GM18505 (cell line): ENCODE measurements at regions not wholly inside any gene's neighbourhood (a gene's known extent, or its start where the extent isn't known, plus 50 kb on each side); places are given as distances from the start of the nearest gene placed in this dataset.

Source experiments
- ATAC-seq: cut with Tn5 transposase; IDR thresholded peaks from one replicate; pipeline ENCODE4 v1.9.1; 2021; ENCODE audit not compliant: unreplicated experiment
- POLR2A ChIP-seq: IDR thresholded peaks from 4 replicates; pipeline ENCODE4 v1.6.1; 2011; ENCODE audit warnings: borderline replicate concordance; ENCODE audit not compliant: insufficient read depth, insufficient read length; ENCODE audit errors: extremely low read depth

DNA sequence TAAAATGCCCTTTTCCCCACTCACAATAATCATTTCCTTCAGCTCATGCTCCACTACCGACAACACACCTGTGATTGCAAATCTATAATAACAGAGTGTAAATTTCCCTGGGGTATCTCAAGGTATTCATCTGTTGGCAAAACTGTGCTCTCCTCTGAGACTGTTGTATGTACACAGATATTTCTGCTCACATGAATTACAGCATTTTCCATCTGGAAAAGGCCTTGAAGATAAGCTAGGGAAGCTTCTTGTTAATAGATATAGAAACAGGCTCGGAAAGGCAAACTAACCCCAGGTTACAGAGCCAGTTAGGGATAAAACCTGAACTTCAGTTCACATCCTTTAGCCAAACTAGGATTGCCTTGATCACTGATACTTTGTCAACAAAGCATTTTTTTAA, 210.4 kb upstream of the KRR1 start:
- no peak for ATAC-seq
- no peak for TF ChIP-seq POLR2A

DNA sequence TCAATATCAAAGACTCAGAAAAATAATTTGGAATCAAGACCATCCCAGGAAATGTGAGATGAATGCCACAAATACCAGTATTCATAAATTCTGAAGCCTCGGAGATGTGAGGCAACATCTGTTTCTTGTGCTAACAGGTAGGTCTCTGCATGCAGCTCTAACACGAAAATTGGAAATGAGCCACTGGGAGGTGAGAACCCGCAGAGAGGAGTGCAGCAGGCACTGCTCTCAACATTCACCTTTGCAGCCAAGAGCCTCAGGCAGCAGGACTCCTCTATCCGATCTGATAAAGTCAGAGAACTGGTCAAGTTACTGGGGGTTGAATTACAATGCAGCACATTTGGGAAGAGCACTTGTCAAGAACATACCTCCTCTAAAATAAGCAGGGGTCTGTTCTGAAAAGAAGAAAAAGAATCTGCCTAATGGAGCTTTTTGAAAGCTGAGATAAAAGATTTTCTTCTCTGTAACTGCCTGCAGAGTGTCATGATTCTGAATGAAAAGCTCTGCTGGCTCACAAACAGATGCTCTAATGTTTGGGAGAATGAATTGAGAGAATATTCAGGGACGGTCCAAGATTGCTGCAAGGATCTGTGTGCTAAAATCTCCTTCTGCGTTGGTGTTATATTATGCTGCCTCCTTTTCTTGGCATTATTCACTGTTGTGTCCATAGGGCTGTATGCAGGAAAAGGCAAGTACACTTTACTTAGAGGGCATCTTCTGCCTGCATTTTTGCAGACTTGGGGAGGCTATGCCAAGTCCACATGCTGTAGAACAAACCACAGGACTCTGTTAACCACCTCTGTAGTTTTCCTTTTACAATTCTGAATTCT, 209.6 kb upstream of the KRR1 start:
- no peak for ATAC-seq
- TF ChIP-seq POLR2A = no peak

DNA sequence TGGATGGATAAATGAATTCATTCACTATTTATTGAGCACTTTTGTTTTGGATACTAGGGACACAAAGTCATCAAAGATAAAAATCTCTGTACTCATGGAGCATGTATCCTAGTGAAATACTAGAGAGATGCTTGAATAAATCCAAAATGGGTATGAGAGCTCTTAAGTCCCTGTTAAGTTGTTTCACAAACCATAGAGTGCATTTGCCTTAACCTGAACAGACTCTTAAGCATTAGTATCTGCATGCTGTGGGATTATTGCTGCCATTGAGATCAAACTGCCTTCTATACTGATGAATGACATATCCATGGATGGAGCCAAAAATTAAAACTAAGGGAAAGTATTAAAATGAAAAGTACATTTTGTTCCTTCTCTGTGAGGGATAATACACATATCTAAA, 206.5 kb upstream of the KRR1 start:
- no peak for ATAC-seq
- no peak for TF ChIP-seq POLR2A

DNA sequence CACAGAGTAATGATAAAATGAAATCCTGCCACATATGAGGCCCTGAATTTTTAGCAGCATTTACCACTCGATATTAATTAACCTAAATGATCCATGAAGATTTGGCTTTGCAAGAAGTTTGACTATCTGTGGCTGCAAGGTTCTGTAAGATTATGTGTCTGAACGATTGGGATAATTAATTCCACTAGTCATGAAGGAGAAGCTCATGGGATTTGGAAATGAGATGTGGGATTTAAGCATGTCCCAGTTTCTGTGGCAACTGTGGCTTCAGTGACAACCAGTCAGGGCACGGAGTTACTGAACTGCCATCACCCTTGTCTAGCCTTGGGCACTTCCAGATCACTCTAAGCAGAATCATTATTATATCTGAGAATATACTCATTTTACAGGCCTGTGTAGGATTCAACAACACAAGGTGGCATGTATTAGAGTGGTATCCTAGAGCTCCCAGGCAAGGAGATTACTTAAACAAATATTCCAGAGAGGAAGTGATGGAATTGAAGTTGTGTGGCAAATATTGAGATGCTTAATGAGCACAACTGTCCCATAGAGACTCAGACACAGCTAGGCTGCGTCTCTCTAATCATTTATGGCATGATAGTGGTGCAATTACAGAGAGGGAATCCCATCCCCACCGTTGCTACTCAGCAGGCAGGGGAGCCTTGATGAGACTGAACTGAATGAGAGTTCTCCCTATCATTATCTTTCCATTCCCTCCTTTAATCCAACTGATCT, 205.0 kb upstream of the KRR1 start:
- no peak for TF ChIP-seq POLR2A
- ATAC-seq = no peak

DNA sequence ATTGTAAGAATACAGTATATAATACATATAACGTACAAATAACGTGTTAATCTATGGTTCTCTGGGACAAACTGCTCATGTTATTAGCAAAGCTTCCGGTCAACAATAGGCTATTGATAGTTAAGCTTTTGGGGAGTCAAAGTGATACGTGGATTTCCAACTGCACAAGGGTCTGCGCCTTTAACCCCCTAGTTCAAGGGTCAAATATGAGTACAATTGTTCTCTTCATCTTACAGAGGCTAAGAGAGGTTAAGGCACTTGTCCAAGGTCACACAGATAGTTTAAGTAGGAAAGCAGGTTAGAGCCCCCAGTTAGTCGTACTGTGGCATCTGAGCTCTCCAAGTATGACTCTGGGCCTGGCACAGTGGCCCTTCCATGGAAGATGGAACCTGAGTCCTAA, 204.3 kb upstream of the KRR1 start:
- TF ChIP-seq POLR2A = no peak
- no peak for ATAC-seq

DNA sequence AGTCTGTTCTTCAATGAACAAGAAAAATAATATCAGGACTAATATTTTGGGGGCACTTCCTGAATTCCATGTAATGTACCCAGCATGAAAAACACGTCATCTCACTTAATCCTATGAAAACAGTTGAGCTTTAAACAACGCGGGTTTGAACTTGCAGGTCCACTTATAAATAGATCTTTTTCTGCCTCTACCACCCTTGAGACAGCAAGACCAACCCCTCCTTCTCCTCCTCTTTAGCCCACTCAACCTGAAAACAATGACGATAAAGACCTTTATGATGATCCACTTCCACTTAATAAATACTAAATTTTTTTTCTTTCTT, 203.9 kb upstream of the KRR1 start:
- TF ChIP-seq POLR2A = no peak
- no peak for ATAC-seq

DNA sequence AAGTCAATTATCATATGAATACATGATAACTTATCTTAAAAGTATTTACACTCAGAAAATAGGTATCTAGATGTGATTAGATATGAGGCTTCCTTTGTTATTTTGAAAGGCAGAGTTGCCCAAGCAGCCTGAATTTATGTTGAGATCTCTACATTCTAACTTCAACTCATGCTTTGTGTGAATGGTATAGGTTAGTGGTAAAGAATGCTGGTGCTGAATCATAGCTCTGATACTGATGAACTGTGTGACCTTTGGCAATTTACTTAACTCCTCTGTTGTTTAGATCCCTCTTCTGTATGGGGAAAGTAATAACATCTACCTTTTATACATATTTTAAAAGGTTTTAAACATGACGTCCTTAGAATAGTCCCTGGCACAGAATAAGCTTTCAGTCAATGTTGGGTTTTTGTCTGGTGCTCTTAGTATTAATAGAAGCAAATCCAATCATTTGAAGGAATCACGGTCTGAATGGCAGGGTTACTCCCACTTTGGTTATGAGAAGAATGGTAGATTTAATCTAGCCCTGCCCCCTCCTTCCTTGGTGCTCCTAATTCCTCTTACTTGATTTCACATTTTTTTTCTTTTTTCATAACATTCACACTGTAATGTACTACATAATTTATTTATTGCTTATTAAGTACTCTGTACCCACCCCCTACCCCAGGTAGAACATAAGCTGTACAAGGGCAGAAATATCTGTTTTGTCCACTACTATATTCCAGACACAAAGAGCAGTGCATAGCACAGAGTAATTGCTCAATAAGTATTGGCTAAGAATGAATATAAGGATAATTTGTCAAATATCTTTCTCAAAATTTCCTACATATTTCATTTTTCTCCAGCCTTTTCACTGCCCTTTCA, 203.3 kb upstream of the KRR1 start:
- no peak for ATAC-seq
- TF ChIP-seq POLR2A = no peak

DNA sequence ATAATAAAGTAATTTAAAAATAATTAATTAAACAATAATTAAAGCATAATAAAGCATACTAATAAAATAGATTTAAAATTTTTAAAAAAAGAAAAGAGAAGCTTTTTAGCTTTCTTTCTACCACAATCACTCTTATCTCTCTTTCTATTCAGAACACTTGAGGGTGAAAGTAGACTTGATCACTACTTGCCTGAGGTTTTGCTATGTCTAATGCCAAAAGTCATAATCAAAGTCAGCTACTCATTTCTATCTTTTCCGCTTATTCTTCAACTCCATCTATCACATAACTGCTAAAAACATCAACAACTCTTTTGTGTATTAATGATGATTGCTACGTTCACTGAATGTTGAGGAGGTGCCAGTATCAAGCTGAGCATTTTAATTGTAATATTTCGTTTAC, 202.0 kb upstream of the KRR1 start:
- TF ChIP-seq POLR2A = no peak
- no peak for ATAC-seq

DNA sequence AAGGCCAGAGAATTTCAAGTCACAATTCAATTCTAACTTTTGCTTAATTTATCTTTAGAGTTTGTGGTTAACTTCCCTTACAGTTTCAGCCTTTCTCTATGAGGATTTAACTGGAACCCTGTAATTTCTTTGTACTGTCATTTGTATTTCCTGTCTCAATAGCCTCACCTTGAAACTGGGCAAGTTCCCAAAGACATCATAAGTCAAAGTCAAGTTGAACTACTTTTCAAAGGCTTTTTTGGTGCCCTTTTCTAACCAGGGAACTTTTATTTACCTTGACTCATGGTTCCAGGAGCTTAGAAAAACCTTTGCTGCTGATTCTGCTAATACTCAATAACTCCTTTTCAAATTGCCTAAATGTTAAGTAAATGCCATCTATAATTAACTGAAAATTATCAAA, 200.8 kb upstream of the KRR1 start:
- no peak for TF ChIP-seq POLR2A
- ATAC-seq = no peak

DNA sequence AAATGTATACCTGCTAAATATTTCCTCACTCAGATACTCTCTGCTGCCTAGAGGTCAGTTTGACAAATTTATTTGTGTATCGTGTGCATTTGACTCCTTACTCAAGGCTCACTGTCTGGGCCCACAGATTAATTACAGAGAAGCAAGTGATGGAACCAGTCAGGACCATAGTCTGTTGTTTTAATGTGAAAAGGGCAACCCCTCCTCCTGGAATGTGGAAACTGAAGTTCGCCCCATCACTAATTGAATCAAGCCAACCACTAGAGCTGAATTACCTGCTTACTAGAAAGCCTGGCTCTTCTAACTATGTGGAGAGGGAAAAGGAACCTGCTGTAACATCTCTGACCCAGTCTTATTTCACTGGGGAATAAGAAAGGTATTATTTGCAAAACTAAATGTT, 199.9 kb upstream of the KRR1 start:
- ATAC-seq = no peak
- no peak for TF ChIP-seq POLR2A

DNA sequence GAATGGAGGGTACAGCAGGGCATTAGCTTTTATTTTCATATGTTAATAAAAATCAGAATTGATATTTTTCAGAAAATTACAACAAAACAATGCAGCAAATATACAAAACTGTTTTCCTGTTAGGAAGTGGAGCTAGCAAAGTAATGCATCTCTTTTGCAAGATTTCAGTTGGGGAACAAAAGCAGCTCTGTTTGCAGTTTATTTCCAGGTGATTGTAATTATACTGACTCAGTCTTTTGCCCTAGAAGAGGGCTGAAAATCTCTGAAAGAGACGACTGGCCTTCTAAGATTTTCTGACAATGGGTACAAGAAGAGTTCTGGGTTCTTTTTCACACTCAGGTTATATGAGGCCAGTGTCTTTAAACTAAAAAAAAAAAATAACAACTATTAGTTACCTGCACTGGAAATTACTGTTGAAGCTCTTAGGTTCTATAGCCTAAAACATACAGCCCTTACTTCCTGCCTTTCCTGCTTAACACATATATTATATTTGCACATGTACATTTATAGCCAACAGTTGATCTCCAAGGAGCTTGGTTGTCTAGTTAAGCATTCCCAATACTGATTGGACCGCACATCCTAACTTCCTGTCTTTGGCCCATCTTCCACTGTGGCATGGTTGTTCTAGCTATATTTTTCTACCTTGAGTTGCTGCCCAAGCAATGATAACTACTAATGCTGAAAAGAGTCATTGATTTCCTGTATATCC, 199.1 kb upstream of the KRR1 start:
- ATAC-seq = no peak
- no peak for TF ChIP-seq POLR2A

DNA sequence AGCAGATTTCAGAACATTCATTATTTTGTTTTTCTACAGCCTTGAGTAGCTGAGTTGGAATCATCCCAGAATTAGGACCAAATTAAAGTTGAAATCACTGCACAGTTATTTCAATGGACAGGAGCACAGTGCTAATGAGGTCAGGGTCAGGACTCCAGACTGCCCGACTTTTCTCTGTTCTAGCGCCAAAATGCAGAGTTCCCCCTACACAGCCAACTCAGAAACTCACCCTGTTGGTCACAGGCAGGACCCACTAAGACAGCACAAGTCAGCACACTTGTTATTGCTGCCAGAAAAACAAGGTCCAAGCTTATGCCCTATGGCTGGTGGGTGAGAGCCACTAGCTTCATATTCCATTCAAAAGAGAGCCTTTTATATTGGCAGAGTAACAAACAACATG, 198.1 kb upstream of the KRR1 start:
- TF ChIP-seq POLR2A = no peak
- ATAC-seq = no peak

DNA sequence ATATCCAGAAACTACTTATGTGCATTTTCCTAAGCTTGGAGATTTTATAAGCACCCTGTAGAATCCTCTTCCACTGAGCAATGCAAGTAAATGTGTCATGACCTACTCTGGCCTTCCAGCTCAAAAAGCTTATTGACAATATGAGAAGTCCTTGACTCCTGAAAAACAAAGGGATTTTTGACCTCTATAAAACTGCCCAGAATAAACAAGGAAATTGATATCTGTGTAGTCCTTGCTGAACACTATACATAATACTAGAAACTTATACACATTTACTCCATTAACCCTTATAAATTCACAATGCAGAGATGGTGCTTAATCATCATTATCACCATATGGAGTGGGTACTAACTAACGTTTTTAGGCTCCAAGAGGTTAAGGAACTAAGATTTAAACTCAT, 197.4 kb upstream of the KRR1 start:
- no peak for ATAC-seq
- TF ChIP-seq POLR2A = no peak
